Smooth muscle cell (in vitro differentiated cells): ENCODE measurements at regions not wholly inside any gene's neighbourhood (a gene's known extent, or its start where the extent isn't known, plus 50 kb on each side); places are given as distances from the start of the nearest gene placed in this dataset.
A peak's percentile ranks its signal among the peaks of the same experiment; 100 is the strongest.

Experiments
- DNase-seq: peaks from one replicate; lab custom pipeline; 2025; ENCODE audit not compliant: unreplicated experiment; lab: John Stamatoyannopoulos, UW
- H2AFZ ChIP-seq: fragments of 200-600 bp; sonication (generic); 2 replicates; pipeline ENCODE4 v1.6.0; 2016; ENCODE audit warnings: antibody characterized with exemption, low read depth, mild to moderate bottlenecking
- H3F3A ChIP-seq: fragments of 200-600 bp; sonication (generic); 2 replicates; pipeline ENCODE4 v1.6.0; 2017; ENCODE audit warnings: antibody characterized with exemption, low read depth
- H3K27ac ChIP-seq: fragments of 200-600 bp; sonication (generic); 2 replicates; pipeline ENCODE4 v1.5.1; 2016; ENCODE audit warnings: low read depth, mild to moderate bottlenecking
- H3K27me3 ChIP-seq: fragments of 200-600 bp; sonication (generic); 2 replicates; pipeline ENCODE4 v1.6.1; 2016; ENCODE audit warnings: low read depth, mild to moderate bottlenecking
- H3K36me3 ChIP-seq: fragments of 200-600 bp; sonication (generic); 2 replicates; pipeline ENCODE4 v1.5.1; 2016; ENCODE audit warnings: low read depth
- H3K4me1 ChIP-seq: fragments of 200-600 bp; sonication (generic); 2 replicates; pipeline ENCODE4 v1.5.1; 2016; ENCODE audit warnings: low read depth
- H3K4me2 ChIP-seq: fragments of 200-600 bp; sonication (generic); 2 replicates; pipeline ENCODE4 v1.6.0; 2016; ENCODE audit warnings: mild to moderate bottlenecking
- H3K4me3 ChIP-seq: fragments of 200-600 bp; sonication (generic); 2 replicates; pipeline ENCODE4 v1.5.1; 2016; ENCODE audit warnings: mild to moderate bottlenecking
- H3K79me2 ChIP-seq: fragments of 200-600 bp; sonication (generic); 2 replicates; pipeline ENCODE4 v1.6.0; 2016; ENCODE audit warnings: low read depth, mild to moderate bottlenecking
- H3K9ac ChIP-seq: fragments of 200-600 bp; sonication (generic); 2 replicates; pipeline ENCODE4 v1.6.0; 2016; ENCODE audit warnings: low read depth
- H3K9me3 ChIP-seq: fragments of 200-600 bp; sonication (generic); replicated peaks from 2 replicates; pipeline ENCODE4 v1.5.1; 2016; ENCODE audit warnings: low read depth
- H4K20me1 ChIP-seq: fragments of 200-600 bp; sonication (generic); 2 replicates; pipeline ENCODE4 v1.6.0; 2016; ENCODE audit warnings: low read depth
- CTCF ChIP-seq: fragments of 200-600 bp; sonication (generic); IDR thresholded peaks from 2 replicates; pipeline ENCODE4 v1.5.1; 2017; ENCODE audit warnings: borderline replicate concordance, mild to moderate bottlenecking, antibody characterized with exemption; ENCODE audit not compliant: insufficient read depth, poor library complexity, severe bottlenecking
- WGBS: methylation state at CpG from one replicate; pipeline ENCODE4 v1.1.7; 2016; ENCODE audit warnings: low lambda C conversion rate; 5-methylcytosine and 5-hydroxymethylcytosine counted together

- Histone ChIP-seq H3K36me3 (no peaks in the 10 kb centered on the region), H4K20me1 (no peaks in the 10 kb centered on the region), H3K4me3 (no peak overlapping the region), H3F3A (peaks cover 19% of the 10 kb centered on the region), H3K9me3 (no peaks in the 10 kb centered on the region), H3K79me2 (no peaks in the 10 kb centered on the region), H3K27me3 (no peaks in the 10 kb centered on the region), H3K4me1 (peaks cover 16% of the 10 kb centered on the region), H2AFZ (no peak overlapping the region), H3K9ac (no peak overlapping the region), H3K4me2 (no peak overlapping the region), H3K27ac (peak overlapping the region; percentile 93)
- DNase-seq: no peak
- no peak for TF ChIP-seq CTCF
- 81% methylated on average over 4 of the region's 4 CpGs for WGBS
These were observed 143.9 kb upstream of the DLX2 start for GRCh38 chr2:172246649-172247048.

- H2AFZ ChIP-seq: no peak overlapping the region
- H3F3A ChIP-seq: peaks cover 19% of the 10 kb centered on the region
- H3K79me2 ChIP-seq: no peaks in the 10 kb centered on the region
- no peaks in the 10 kb centered on the region for H3K27me3 ChIP-seq
- H4K20me1 ChIP-seq: no peaks in the 10 kb centered on the region
- no peak for DNase-seq
- H3K4me1 ChIP-seq: peaks cover 16% of the 10 kb centered on the region
- H3K9ac ChIP-seq: no peak overlapping the region
- H3K4me3 ChIP-seq: no peak overlapping the region
- TF ChIP-seq CTCF: no peak
- no peaks in the 10 kb centered on the region for H3K36me3 ChIP-seq
- H3K4me2 ChIP-seq: no peak overlapping the region
- H3K27ac ChIP-seq: peak overlapping the region; percentile 93
- 76% methylated on average over 6 of the region's 6 CpGs for whole genome bisulfite sequencing
- no peaks in the 10 kb centered on the region for H3K9me3 ChIP-seq
These were observed 144.5 kb upstream of the DLX2 start for GRCh38 chr2:172247203-172247602.

GRCh38 chr2:172248381-172248780 is 145.7 kb upstream of the DLX2 start:
- no peaks in the 10 kb centered on the region for H3K9me3 ChIP-seq
- H3K27me3 ChIP-seq: no peaks in the 10 kb centered on the region
- DNase-seq: no peak
- H3K4me3 ChIP-seq: no peak overlapping the region
- no peaks in the 10 kb centered on the region for H3K79me2 ChIP-seq
- H3K36me3 ChIP-seq: no peaks in the 10 kb centered on the region
- no peaks in the 10 kb centered on the region for H4K20me1 ChIP-seq
- peak overlapping the region; percentile 93 for H3K27ac ChIP-seq
- H3F3A ChIP-seq: peaks cover 24% of the 10 kb centered on the region
- no peak overlapping the region for H2AFZ ChIP-seq
- TF ChIP-seq CTCF: no peak
- H3K4me1 ChIP-seq: peaks cover 21% of the 10 kb centered on the region
- H3K9ac ChIP-seq: no peak overlapping the region
- WGBS: 40% methylated on average over 4 of the region's 4 CpGs
- H3K4me2 ChIP-seq: no peak overlapping the region

- H3K4me3 ChIP-seq: no peak overlapping the region
- H3K79me2 ChIP-seq: no peaks in the 10 kb centered on the region
- peak overlapping the region; percentile 93 for H3K27ac ChIP-seq
- peak overlapping the region; percentile 3 for H3K4me2 ChIP-seq
- WGBS: 0% methylated on average over 1 of the region's 1 CpG
- H3K9ac ChIP-seq: no peak overlapping the region
- no peak for TF ChIP-seq CTCF
- H3K9me3 ChIP-seq: no peaks in the 10 kb centered on the region
- no peaks in the 10 kb centered on the region for H3K27me3 ChIP-seq
- no peaks in the 10 kb centered on the region for H3K36me3 ChIP-seq
- peaks cover 24% of the 10 kb centered on the region for H3F3A ChIP-seq
- no peak overlapping the region for H2AFZ ChIP-seq
- no peak for DNase-seq
- peaks cover 21% of the 10 kb centered on the region for H3K4me1 ChIP-seq
- no peaks in the 10 kb centered on the region for H4K20me1 ChIP-seq
These were observed 146.1 kb upstream of the DLX2 start for GRCh38 chr2:172248785-172249187.
